Epithelial cell of esophagus (primary cell): ENCODE measurements at regions not wholly inside any gene's neighbourhood (a gene's known extent, or its start where the extent isn't known, plus 50 kb on each side); places are given as distances from the start of the nearest gene placed in this dataset.
"Not testable (repeated sequence)": the region's sequence is repeated elsewhere in the genome, so short reads cannot be mapped to it uniquely, and the experiment has no call there.

Source experiments
- DNase-seq: peaks from one replicate; pipeline ENCODE4 v3.0.0; 2010; ENCODE audit warnings: low read depth
- H3K4me3 ChIP-seq: 2 replicates; pipeline ENCODE4 v1.5.1; 2011; ENCODE audit warnings: mild to moderate bottlenecking, low read length, control low read depth
- TF ChIP-seq, protein P1 (sequence below): IDR thresholded peaks from 2 replicates; pipeline ENCODE4 v1.5.1; 2011; ENCODE audit warnings: low read depth, mild to moderate bottlenecking, low read length, control low read depth, inconsistent platforms; ENCODE audit not compliant: insufficient read depth; ENCODE audit errors: missing control alignments

GRCh38 chr2:231869704-231870103 is 56.5 kb downstream of the NPPC start:
- TF ChIP-seq, protein P1, sequence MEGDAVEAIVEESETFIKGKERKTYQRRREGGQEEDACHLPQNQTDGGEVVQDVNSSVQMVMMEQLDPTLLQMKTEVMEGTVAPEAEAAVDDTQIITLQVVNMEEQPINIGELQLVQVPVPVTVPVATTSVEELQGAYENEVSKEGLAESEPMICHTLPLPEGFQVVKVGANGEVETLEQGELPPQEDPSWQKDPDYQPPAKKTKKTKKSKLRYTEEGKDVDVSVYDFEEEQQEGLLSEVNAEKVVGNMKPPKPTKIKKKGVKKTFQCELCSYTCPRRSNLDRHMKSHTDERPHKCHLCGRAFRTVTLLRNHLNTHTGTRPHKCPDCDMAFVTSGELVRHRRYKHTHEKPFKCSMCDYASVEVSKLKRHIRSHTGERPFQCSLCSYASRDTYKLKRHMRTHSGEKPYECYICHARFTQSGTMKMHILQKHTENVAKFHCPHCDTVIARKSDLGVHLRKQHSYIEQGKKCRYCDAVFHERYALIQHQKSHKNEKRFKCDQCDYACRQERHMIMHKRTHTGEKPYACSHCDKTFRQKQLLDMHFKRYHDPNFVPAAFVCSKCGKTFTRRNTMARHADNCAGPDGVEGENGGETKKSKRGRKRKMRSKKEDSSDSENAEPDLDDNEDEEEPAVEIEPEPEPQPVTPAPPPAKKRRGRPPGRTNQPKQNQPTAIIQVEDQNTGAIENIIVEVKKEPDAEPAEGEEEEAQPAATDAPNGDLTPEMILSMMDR: no peak
- H3K4me3 ChIP-seq: no peak overlapping the region
- DNase-seq: no peak

- DNase-seq, H3K4me3 ChIP-seq: not testable (repeated sequence)
These were observed 57.2 kb downstream of the NPPC start for GRCh38 chr2:231869016-231869415.

GRCh38 chr2:231866450-231866849 is 59.7 kb downstream of the NPPC start:
- no peak for DNase-seq
- no peak overlapping the region for H3K4me3 ChIP-seq

DNA sequence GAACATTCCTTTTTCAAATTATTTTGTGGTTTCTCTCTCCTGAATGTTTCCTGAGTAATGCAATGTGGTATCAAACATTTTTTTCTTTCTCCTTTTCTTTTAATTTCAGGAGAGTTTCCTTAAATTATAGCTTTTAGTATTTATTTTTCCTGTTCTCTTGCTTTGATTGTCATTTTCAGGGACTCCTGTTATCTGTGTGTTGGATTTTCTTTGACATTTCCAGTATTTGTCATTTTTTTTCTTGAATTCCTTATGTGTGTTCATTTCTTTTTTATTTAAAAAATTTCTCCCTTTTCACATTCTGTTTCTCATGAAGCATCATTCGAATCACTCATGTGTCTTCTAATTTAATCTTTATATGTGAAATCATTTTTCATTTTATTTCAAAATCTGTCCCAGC is 61.0 kb downstream of the NPPC start:
- no peak for DNase-seq
- TF ChIP-seq, protein P1: no peak

More at GRCh38 chr2:231866450-231866849, 59.7 kb downstream of the NPPC start:
- TF ChIP-seq, protein P1: no peak

DNA sequence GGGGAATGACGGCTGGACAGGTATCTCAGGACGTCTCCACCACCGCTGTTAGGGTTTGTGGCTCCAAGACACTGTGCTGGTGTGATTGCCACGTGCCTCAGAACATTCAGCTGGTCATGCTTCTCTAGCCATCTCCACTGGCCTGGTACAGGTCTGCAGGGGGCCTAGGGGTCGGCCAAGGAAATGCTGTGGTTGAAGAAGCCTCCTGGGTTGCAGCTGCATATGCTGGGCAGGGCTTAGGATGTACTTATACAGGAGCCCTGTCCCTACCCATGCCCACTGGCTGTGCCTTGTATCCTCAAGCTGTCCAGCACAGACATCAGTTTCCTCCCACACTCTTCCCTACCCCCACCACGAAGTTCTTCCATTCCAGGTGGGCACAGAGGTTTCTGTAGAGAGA is 64.1 kb downstream of the NPPC start:
- no peak for DNase-seq
- TF ChIP-seq, protein P1: no peak
- no peak overlapping the region for H3K4me3 ChIP-seq

More for the DNA sequence above, 61.0 kb downstream of the NPPC start:
- H3K4me3 ChIP-seq: no peak overlapping the region

DNA sequence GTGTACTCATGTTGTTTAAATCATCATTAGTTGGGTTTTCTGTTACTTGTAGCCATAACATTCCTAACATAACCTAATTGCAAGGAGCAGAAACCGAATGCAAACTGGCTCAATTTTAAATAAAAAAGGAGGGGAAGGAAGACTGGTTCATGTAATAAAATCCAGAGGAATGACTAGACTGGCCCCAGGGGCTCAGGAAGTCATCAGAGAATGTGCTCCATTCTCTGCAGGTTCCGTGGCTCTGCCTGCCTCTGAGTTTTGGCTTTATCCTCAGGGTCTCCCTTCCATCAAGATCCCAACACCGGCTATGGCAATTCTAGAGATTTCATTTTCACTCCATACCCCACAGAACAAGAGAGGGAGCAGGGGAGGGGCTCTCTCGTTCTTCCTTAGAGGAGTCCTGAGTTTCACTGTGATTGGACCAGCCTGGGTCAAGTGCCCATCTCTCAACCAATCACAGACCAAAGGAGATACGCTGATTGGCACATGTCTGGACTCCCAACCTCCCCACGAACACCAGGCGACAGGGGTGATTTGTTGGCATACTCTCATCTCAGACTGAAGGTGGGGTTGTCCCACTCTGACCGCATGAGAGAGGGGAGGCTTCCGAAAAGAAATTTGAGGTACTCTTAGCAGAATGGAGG is 64.8 kb downstream of the NPPC start:
- peak; percentile 18 for DNase-seq
- TF ChIP-seq, protein P1: no peak
- H3K4me3 ChIP-seq: no peak overlapping the region
